HCT116 (cell line): ENCODE measurements at regions not wholly inside any gene's neighbourhood (a gene's known extent, or its start where the extent isn't known, plus 50 kb on each side); places are given as distances from the start of the nearest gene placed in this dataset.

Experiments
- ATAC-seq: fragments of 200-7000 bp; cut with Tn5 transposase; 2 replicates; pipeline ENCODE4 v1.9.1; 2020; ENCODE audit warnings: mild to moderate bottlenecking, moderate library complexity
- BruUV-seq: library from RNA; stranded (reverse); fragments of 400-500 nt; replicated peaks from 2 replicates; lab custom pipeline; 2021; lab: Mats Ljungman, UMichigan
- CTCF ChIA-PET: fragments of 300-600 bp; sonication (Branson Sonifier 250); formaldehyde crosslinking; loops from one replicate; lab custom pipeline; 2021; ENCODE audit warnings: antibody characterized with exemption; lab: Charles Lee
- POLR2A ChIA-PET: fragments of 300-600, 350-600 bp; sonication (Branson Sonifier 250); formaldehyde crosslinking; loops from one replicate; lab custom pipeline; 2021; ENCODE audit warnings: antibody characterized with exemption; lab: Charles Lee
- RAD21 ChIA-PET, 2 experiments: fragments of 300-600 bp; sonication (Branson Sonifier 250); formaldehyde crosslinking; loops; one replicate each; lab custom pipeline; 2023; ENCODE audit warnings: low total read pairs in 2 of 2; ENCODE audit not compliant: uncharacterized antibody in 2 of 2, unreplicated experiment in 2 of 2, low non-redundant PET in 1 of 2; lab: Charles Lee
- DNase-seq: peaks from one replicate; pipeline ENCODE4 v3.0.0-alpha.2; 2010; ENCODE audit warnings: low read depth, low spot score
- H2AFZ ChIP-seq: fragments of 200-600 bp; shearing (Covaris generic), sonication (generic); 2 replicates; pipeline ENCODE4 v1.6.1; 2017; ENCODE audit warnings: low read depth, mixed run types, mixed read lengths, antibody characterized with exemption, low read length; ENCODE audit not compliant: poor library complexity, severe bottlenecking
- H3K27ac ChIP-seq: 2 replicates; pipeline ENCODE4 v1.5.1; 2012; ENCODE audit warnings: low read depth, low read length
- H3K27me3 ChIP-seq: fragments of 200-600 bp; sonication (generic); 2 replicates; pipeline ENCODE4 v1.6.1; 2016; ENCODE audit warnings: mixed run types, low read length, mixed read lengths; ENCODE audit not compliant: insufficient read depth
- H3K36me3 ChIP-seq, 2 experiments: fragments of 200-500 bp in 1 of 2; fragments of 200-600 bp in 1 of 2; sonication (Bioruptor generic) in 1 of 2; sonication (generic) in 1 of 2; 2 replicates each; pipeline versions ENCODE4 v1.5.1 to v1.6.1; 2014 to 2016; ENCODE audit warnings: low read length in 2 of 2, inconsistent platforms in 1 of 2, mixed read lengths in 1 of 2, mixed run types in 1 of 2; ENCODE audit not compliant: insufficient read depth in 2 of 2, control insufficient read depth in 1 of 2
- H3K4me1 ChIP-seq, 2 experiments: fragments of 200-600 bp in 1 of 2; sonication (generic) in 1 of 2; 2 replicates each; pipeline versions ENCODE4 v1.5.1 to v1.6.1; 2012 to 2017; ENCODE audit warnings: low read length in 2 of 2, inconsistent platforms in 1 of 2, mild to moderate bottlenecking in 1 of 2, mixed read lengths in 1 of 2, mixed run types in 1 of 2, moderate library complexity in 1 of 2; ENCODE audit not compliant: insufficient read depth in 2 of 2, control insufficient read depth in 1 of 2
- H3K4me2 ChIP-seq: fragments of 200-600 bp; sonication (generic); 2 replicates; pipeline ENCODE4 v1.6.1; 2017; ENCODE audit warnings: mixed run types, low read length, mixed read lengths
- H3K4me3 ChIP-seq, 2 experiments: fragments of 200-600 bp in 1 of 2; sonication (generic) in 1 of 2; replicated peaks in 1 of 2; 2 replicates each; pipeline ENCODE4 v1.5.1; 2011 to 2016; ENCODE audit warnings: low read length in 2 of 2, control low read depth in 1 of 2, low read depth in 1 of 2, mild to moderate bottlenecking in 1 of 2, mixed read lengths in 1 of 2, mixed run types in 1 of 2
- H3K79me2 ChIP-seq: fragments of 200-600 bp; sonication (generic); 2 replicates; pipeline ENCODE4 v1.6.1; 2017; ENCODE audit warnings: mild to moderate bottlenecking, mixed run types, low read length, moderate library complexity, mixed read lengths; ENCODE audit not compliant: insufficient read depth
- H3K9ac ChIP-seq: fragments of 200-600 bp; sonication (generic); 2 replicates; pipeline ENCODE4 v1.6.1; 2016; ENCODE audit warnings: low read length, mixed read lengths
- H3K9me2 ChIP-seq: fragments of 200-600 bp; sonication (generic), shearing (Covaris generic); 2 replicates; pipeline ENCODE4 v1.6.1; 2017; ENCODE audit warnings: mixed run types, mild to moderate bottlenecking, moderate library complexity; ENCODE audit not compliant: insufficient read depth
- H3K9me3 ChIP-seq, 2 experiments: fragments of 200-500 bp in 1 of 2; fragments of 200-600 bp in 1 of 2; sonication (Bioruptor generic) in 1 of 2; sonication (generic) in 1 of 2; 2 replicates each; pipeline ENCODE4 v1.6.1; 2014 to 2017; ENCODE audit warnings: low read length in 2 of 2, mixed read lengths in 2 of 2, inconsistent platforms in 1 of 2, low read depth in 1 of 2, mild to moderate bottlenecking in 1 of 2, mixed run types in 1 of 2, moderate library complexity in 1 of 2; ENCODE audit not compliant: control insufficient read depth in 1 of 2, insufficient read depth in 1 of 2
- H4K20me1 ChIP-seq: fragments of 200-600 bp; sonication (generic), shearing (Covaris generic); 2 replicates; pipeline ENCODE4 v1.6.1; 2017; ENCODE audit warnings: mixed run types, mild to moderate bottlenecking, moderate library complexity; ENCODE audit not compliant: insufficient read depth
- ATF3 ChIP-seq: IDR thresholded peaks from 2 replicates; pipeline ENCODE4 v1.6.1; 2012
- CEBPB ChIP-seq: IDR thresholded peaks from 2 replicates; pipeline ENCODE4 v1.6.1; 2012; ENCODE audit warnings: low read depth
- ELF1 ChIP-seq: IDR thresholded peaks from 2 replicates; pipeline ENCODE4 v1.6.1; 2012; ENCODE audit warnings: low read depth, borderline replicate concordance
- EZH2 ChIP-seq: fragments of 200-600 bp; sonication (generic); IDR thresholded peaks from 2 replicates; pipeline ENCODE4 v1.6.1; 2017; ENCODE audit warnings: antibody characterized with exemption, mixed run types
- FOSL1 ChIP-seq: IDR thresholded peaks from 2 replicates; pipeline ENCODE4 v1.6.1; 2012; ENCODE audit warnings: low read depth
- JUND ChIP-seq: IDR thresholded peaks from 2 replicates; pipeline ENCODE4 v1.6.1; 2012
- POLR2A ChIP-seq: IDR thresholded peaks from 2 replicates; pipeline ENCODE4 v1.7.0; 2011; ENCODE audit warnings: borderline replicate concordance; ENCODE audit not compliant: insufficient read depth, insufficient read length; ENCODE audit errors: extremely low read depth
- POLR2AphosphoS5 ChIP-seq: IDR thresholded peaks from 2 replicates; pipeline ENCODE4 v1.6.1; 2011; ENCODE audit warnings: mild to moderate bottlenecking, low read depth, low read length, moderate library complexity
- SIN3A ChIP-seq: IDR thresholded peaks from 2 replicates; pipeline ENCODE4 v1.6.1; 2012; ENCODE audit warnings: low read depth
- SP1 ChIP-seq: IDR thresholded peaks from 2 replicates; pipeline ENCODE4 v1.6.1; 2012; ENCODE audit warnings: low read depth
- ZBTB33 ChIP-seq: IDR thresholded peaks from 2 replicates; pipeline ENCODE4 v1.6.1; 2011; ENCODE audit warnings: mild to moderate bottlenecking, low read length, moderate library complexity; ENCODE audit not compliant: insufficient replicate concordance; ENCODE audit errors: extremely low read depth
- ZFX ChIP-seq: fragments of 450-650 bp; IDR thresholded peaks from 2 replicates; pipeline ENCODE4 v1.6.1; 2017
- ZNF274 ChIP-seq: fragments of 200-500 bp; sonication (Bioruptor generic); IDR thresholded peaks from 2 replicates; pipeline ENCODE4 v1.6.1; 2014; ENCODE audit warnings: mild to moderate bottlenecking, low read depth, low read length, inconsistent platforms
- intact Hi-C: fragments of 100-400 bp; cut with micrococcal nuclease; formaldehyde crosslinking; loops from 2 replicates; pipeline ENCODE4 v1.10.0; 2022

GRCh38 chr9:71557310-71557709, 211.0 kb downstream of the CEMIP2 start (continued):
- TF ChIP-seq ZNF274 (no peak), ZFX (no peak), ELF1 (no peak), POLR2A (no peak), EZH2 (no peak), CEBPB (no peak), FOSL1 (no peak), SIN3A (no peak), ATF3 (no peak), JUND (no peak)

GRCh38 chr9:71552480-71552879, 215.8 kb downstream of the CEMIP2 start:
- no peak overlapping the region for H3K9ac ChIP-seq
- no peak overlapping the region for H2AFZ ChIP-seq
- no peak for ATAC-seq
- H3K9me3 ChIP-seq, result no peaks in the 10 kb centered on the region
- no peak overlapping the region for H3K4me2 ChIP-seq
- no peak overlapping the region for H3K4me3 ChIP-seq
- ChIA-PET RAD21 (no interaction called here), POLR2A (no interaction called here), CTCF (interaction anchor here (1.6 kb wide), 1 partner anchor 11 kb away, joined by 4 read pairs; no protein-coding TSS in a partner anchor)
- H3K9me2 ChIP-seq, result no peaks in the 10 kb centered on the region
- intact Hi-C loops, result no loop called here
- DNase-seq, result no peak
- H4K20me1 ChIP-seq, result no peaks in the 10 kb centered on the region
- H3K27ac ChIP-seq, result no peak overlapping the region
- H3K79me2 ChIP-seq, result no peaks in the 10 kb centered on the region
- peaks cover 51% of the 10 kb centered on the region for H3K27me3 ChIP-seq
- no peak for TF ChIP-seq SP1
- no peak for TF ChIP-seq POLR2AphosphoS5
- TF ChIP-seq ZBTB33, result no peak
- TF ChIP-seq, all 23 proteins: peak for 0
- H3K36me3 ChIP-seq, result no peaks in the 10 kb centered on the region
- H3K4me1 ChIP-seq, result no peaks in the 10 kb centered on the region
- no TSS peak for BruUV-seq
